Gastroesophageal sphincter (tissue), 4 donors: ENCODE measurements at regions not wholly inside any gene's neighbourhood (a gene's known extent, or its start where the extent isn't known, plus 50 kb on each side); places are given as distances from the start of the nearest gene placed in this dataset.

Experiments used
- ATAC-seq: fragments of 150-250 bp; one replicate; pipeline ENCODE4 v1.9.1; 2016; ENCODE audit warnings: mild to moderate bottlenecking, moderate library complexity
- H3K27ac ChIP-seq, 4 donors: fragments of 200-600 bp; sonication (generic) in 3 of 4; 1 replicate in 3 of 4; 2 replicates in 1 of 4; pipeline ENCODE4 v1.5.1; 2016 to 2019
- H3K27me3 ChIP-seq: fragments of 200-600 bp; sonication (generic); one replicate; pipeline ENCODE4 v1.5.1; 2019
- H3K36me3 ChIP-seq, 2 donors: fragments of 200-600 bp; sonication (generic); one replicate each; pipeline ENCODE4 v1.5.1; 2019; ENCODE audit warnings: control low read depth in 1 of 2
- H3K4me1 ChIP-seq, 3 donors: fragments of 200-600 bp; sonication (generic); 1 replicate in 2 of 3; 2 replicates in 1 of 3; pipeline ENCODE4 v1.5.1; 2016 to 2019; ENCODE audit warnings: control low read depth in 2 of 3
- H3K4me3 ChIP-seq, 2 donors: fragments of 200-600 bp; sonication (generic); one replicate each; pipeline ENCODE4 v1.5.1; 2019; ENCODE audit warnings: mild to moderate bottlenecking in 1 of 2, moderate library complexity in 1 of 2
- H3K9me3 ChIP-seq, 3 donors: fragments of 200-600 bp; sonication (generic); one replicate each; pipeline ENCODE4 v1.5.1; 2017 to 2019; ENCODE audit warnings: control low read depth in 2 of 3
- CTCF ChIP-seq, 4 experiments: fragments of 200-600 bp in 2 of 4; fragments of 450-650 bp in 2 of 4; sonication (generic) in 1 of 4; IDR thresholded peaks; one replicate each; pipeline ENCODE4 v1.5.1; 2017 to 2019; ENCODE audit warnings: antibody characterized with exemption in 4 of 4, mild to moderate bottlenecking in 2 of 4, moderate library complexity in 2 of 4
- EP300 ChIP-seq: sonication (generic); formaldehyde crosslinking; IDR thresholded peaks from one replicate; pipeline ENCODE4 v1.6.1; 2017; ENCODE audit warnings: antibody characterized with exemption, mild to moderate bottlenecking
- POLR2A ChIP-seq, 2 donors: fragments of 450-650 bp; IDR thresholded peaks; one replicate each; pipeline ENCODE4 v1.6.1; 2017; ENCODE audit warnings: antibody characterized with exemption in 2 of 2, mild to moderate bottlenecking in 2 of 2, moderate library complexity in 1 of 2
- POLR2AphosphoS5 ChIP-seq: sonication (generic); formaldehyde crosslinking; IDR thresholded peaks from one replicate; pipeline ENCODE4 v1.6.1; 2017; ENCODE audit warnings: antibody characterized with exemption
- WGBS, 2 donors: methylation state at CpG; one replicate each; pipeline ENCODE4 v1.1.5; 2018; ENCODE audit warnings: low coverage in 1 of 2; 5-methylcytosine and 5-hydroxymethylcytosine counted together

GRCh38 chr9:86837345-86837744, 110.0 kb downstream of the GAS1 start:
- 76 to 97% methylated on average over 4 of the region's 4 CpGs for WGBS, 2 donors
- ATAC-seq = no peak
- no peaks in the 10 kb centered on the region for H3K27me3 ChIP-seq
- H3K4me3 ChIP-seq = no peak overlapping the region
- H3K27ac ChIP-seq = peak overlapping the region in 1 of 4 donors; percentile 53
- H3K36me3 ChIP-seq = no peaks in the 10 kb centered on the region
- no peaks in the 10 kb centered on the region for H3K4me1 ChIP-seq
- no peak for TF ChIP-seq EP300
- TF ChIP-seq POLR2A (IDR thresholded peaks at IDR 0.05) = no peak
- no peak for TF ChIP-seq POLR2AphosphoS5
- TF ChIP-seq CTCF (IDR thresholded peaks at IDR 0.05) = no peak
- H3K9me3 ChIP-seq = no peaks in the 10 kb centered on the region

GRCh38 chr9:86836797-86837196, 110.5 kb downstream of the GAS1 start:
- H3K27me3 ChIP-seq = no peaks in the 10 kb centered on the region

DNA sequence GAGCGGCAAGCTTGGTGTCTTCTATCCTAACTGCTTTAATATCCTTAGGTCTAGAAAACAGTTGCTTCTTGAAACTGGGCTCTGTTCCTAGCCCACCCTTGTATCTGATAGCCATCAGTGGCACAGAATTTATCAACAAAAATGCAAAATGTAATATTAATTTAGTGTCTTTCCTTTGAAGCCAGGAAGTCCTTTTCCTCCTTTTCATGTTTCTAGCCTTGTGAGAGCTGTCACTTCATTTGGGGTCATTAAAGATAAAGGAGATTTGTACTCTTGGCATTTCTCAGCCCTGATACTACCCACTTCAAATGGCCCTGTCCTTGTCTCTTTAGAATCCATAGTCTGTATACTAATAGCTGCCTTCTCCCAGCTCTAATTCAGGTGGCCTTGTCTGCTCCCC, 111.0 kb downstream of the GAS1 start:
- H3K27me3 ChIP-seq = no peaks in the 10 kb centered on the region
- H3K4me1 ChIP-seq = no peaks in the 10 kb centered on the region
- no peak for ATAC-seq
- H3K36me3 ChIP-seq = no peaks in the 10 kb centered on the region
- 93 to 100% methylated on average over 1 of the region's 1 CpG for WGBS, 2 donors
- TF ChIP-seq CTCF (IDR thresholded peaks at IDR 0.05) = no peak
- no peak for TF ChIP-seq POLR2AphosphoS5
- no peak for TF ChIP-seq EP300
- no peak for TF ChIP-seq POLR2A (IDR thresholded peaks at IDR 0.05)
- no peaks in the 10 kb centered on the region for H3K9me3 ChIP-seq
- no peak overlapping the region for H3K27ac ChIP-seq
- no peak overlapping the region for H3K4me3 ChIP-seq

More at GRCh38 chr9:86836797-86837196, 110.5 kb downstream of the GAS1 start:
- TF ChIP-seq CTCF (IDR thresholded peaks at IDR 0.05) (no peak), EP300 (no peak), POLR2AphosphoS5 (no peak), POLR2A (IDR thresholded peaks at IDR 0.05) (no peak)
- no peaks in the 10 kb centered on the region for H3K4me1 ChIP-seq
- H3K4me3 ChIP-seq = no peak overlapping the region
- H3K27ac ChIP-seq = no peak overlapping the region
- WGBS, 2 donors = 87 to 92% methylated on average over 3 to 5 of the region's 5 CpGs
- ATAC-seq = no peak
- H3K9me3 ChIP-seq = no peaks in the 10 kb centered on the region
- H3K36me3 ChIP-seq = no peaks in the 10 kb centered on the region

GRCh38 chr9:86830356-86830755, 117.0 kb downstream of the GAS1 start:
- Histone ChIP-seq H3K36me3 (no peaks in the 10 kb centered on the region), H3K9me3 (no peaks in the 10 kb centered on the region), H3K4me1 (no peaks in the 10 kb centered on the region), H3K4me3 (no peak overlapping the region), H3K27ac (no peak overlapping the region), H3K27me3 (no peaks in the 10 kb centered on the region)
- WGBS, 2 donors = 50 to 83% methylated on average over 2 of the region's 2 CpGs
- ATAC-seq = no peak
- TF ChIP-seq POLR2AphosphoS5 = no peak
- no peak for TF ChIP-seq CTCF (IDR thresholded peaks at IDR 0.05)
- TF ChIP-seq EP300 = no peak
- no peak for TF ChIP-seq POLR2A (IDR thresholded peaks at IDR 0.05)

DNA sequence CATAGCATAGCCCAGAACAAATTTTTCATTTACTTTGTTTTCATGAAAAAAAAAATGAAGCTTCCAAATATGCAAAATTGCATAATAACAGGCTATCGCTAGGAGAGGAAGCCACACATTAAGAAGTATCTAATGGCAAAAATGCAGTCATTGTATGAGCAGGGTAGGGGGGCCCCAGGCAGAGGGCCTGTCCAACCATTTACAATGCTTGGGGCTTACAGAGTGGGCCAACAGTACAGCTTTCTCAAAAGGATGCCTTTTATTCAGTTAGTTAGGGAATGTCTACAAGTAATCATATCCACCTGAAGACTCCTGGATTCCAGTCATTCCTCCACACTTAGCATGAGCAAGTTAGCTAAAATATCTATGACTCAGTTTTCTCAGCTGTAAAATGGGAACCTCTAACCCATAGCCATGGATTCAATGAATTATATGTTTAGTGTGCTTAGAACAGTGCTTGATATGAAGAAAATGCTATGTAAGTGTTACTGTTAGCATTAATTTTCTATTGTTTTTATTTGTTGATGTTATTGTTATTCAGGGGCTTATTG, 117.7 kb downstream of the GAS1 start:
- Histone ChIP-seq H3K36me3 (no peaks in the 10 kb centered on the region), H3K27me3 (no peaks in the 10 kb centered on the region), H3K4me1 (no peaks in the 10 kb centered on the region), H3K9me3 (no peaks in the 10 kb centered on the region), H3K27ac (no peak overlapping the region), H3K4me3 (no peak overlapping the region)
- 62 to 70% methylated on average over 1 of the region's 1 CpG for WGBS, 2 donors
- TF ChIP-seq POLR2AphosphoS5 (no peak), CTCF (IDR thresholded peaks at IDR 0.05) (no peak), POLR2A (IDR thresholded peaks at IDR 0.05) (no peak), EP300 (no peak)
- ATAC-seq = no peak
